ENCODE measurements at regions not wholly inside any gene's neighbourhood (a gene's known extent, or its start where the extent isn't known, plus 50 kb on each side); places are given as distances from the start of the nearest gene placed in this dataset.
"Not testable (repeated sequence)": the region's sequence is repeated elsewhere in the genome, so short reads cannot be mapped to it uniquely, and the experiment has no call there.

GRCh38 chr2:4219101-4219500 lies 515.7 kb downstream of the DCDC2C start:
- Histone ChIP-seq H3K4me3 (no peak overlapping the region), H3K27me3 (ENCODE audit: low read depth) (no peaks in the 10 kb centered on the region), H3K27ac (replicated peaks) (no peak overlapping the region), H3K36me3 (no peaks in the 10 kb centered on the region), H3K9me3 (replicated peaks) (no peaks in the 10 kb centered on the region), H3K4me1 (no peaks in the 10 kb centered on the region)
- no peak for DNase-seq
- intact Hi-C loops (cut with micrococcal nuclease): no loop called here
- TF ChIP-seq CTCF (IDR thresholded peaks at IDR 0.05; ENCODE audit: borderline replicate concordance): no peak

- H3K27me3 ChIP-seq (ENCODE audit: low read depth): no peaks in the 10 kb centered on the region
- no peak overlapping the region for H3K4me3 ChIP-seq
- no peak for DNase-seq
- no peak for TF ChIP-seq CTCF (IDR thresholded peaks at IDR 0.05; ENCODE audit: borderline replicate concordance)
- no peak overlapping the region for H3K27ac ChIP-seq (replicated peaks)
- no peaks in the 10 kb centered on the region for H3K36me3 ChIP-seq
- H3K4me1 ChIP-seq: no peaks in the 10 kb centered on the region
- intact Hi-C loops (cut with micrococcal nuclease): no loop called here
- H3K9me3 ChIP-seq (replicated peaks): no peaks in the 10 kb centered on the region
Measured at GRCh38 chr2:4219571-4219970, 516.2 kb downstream of the DCDC2C start.

DNA sequence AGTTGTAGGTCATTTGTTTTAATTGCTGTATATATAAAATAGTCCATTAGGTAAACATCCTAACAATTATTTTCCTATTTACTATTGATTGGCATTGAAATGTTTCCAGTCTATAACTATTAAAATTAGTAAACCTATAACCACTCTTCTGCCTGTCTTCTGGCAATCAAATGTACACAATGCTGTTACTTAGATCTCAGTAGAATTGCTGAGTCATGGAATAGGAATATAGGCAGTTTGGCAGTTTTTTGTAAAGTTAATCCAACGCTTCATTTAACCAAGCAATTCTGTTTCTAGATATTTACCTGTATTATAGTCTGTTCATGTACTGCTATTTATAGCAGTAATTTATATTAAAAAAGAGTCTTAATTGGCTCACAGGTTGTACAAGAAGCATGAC lies 518.1 kb downstream of the DCDC2C start:
- peaks cover 4% of the 10 kb centered on the region for H3K27me3 ChIP-seq (ENCODE audit: low read depth)
- no peaks in the 10 kb centered on the region for H3K36me3 ChIP-seq
- H3K4me1 ChIP-seq: no peaks in the 10 kb centered on the region
- H3K27ac ChIP-seq (replicated peaks): no peak overlapping the region
- H3K9me3 ChIP-seq (replicated peaks): no peaks in the 10 kb centered on the region
- DNase-seq: no peak
- no peak overlapping the region for H3K4me3 ChIP-seq
- TF ChIP-seq CTCF (IDR thresholded peaks at IDR 0.05; ENCODE audit: borderline replicate concordance): no peak
- intact Hi-C loops (cut with micrococcal nuclease): no loop called here

DNA sequence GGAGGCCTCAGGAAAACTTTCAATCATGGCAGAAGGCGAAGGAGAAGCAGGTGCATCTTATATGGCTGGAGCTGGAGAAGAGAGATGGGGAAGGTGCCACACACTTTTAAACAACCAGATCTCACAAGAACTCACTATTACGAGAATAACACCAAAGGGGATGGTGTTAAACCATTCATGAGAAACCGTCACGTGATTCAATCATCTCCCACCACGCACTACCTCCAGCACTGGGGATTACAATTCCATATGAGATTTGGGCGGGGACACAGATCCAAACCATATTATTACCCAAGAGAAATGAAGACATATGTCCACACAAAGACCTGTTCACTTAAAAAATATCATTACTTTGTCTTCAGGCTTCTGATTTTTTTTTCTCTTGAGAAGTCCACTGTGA lies 518.5 kb downstream of the DCDC2C start:
- Histone ChIP-seq H3K36me3 (no peaks in the 10 kb centered on the region), H3K4me1 (no peaks in the 10 kb centered on the region), H3K4me3 (no peak overlapping the region), H3K27me3 (ENCODE audit: low read depth) (peaks cover 4% of the 10 kb centered on the region), H3K27ac (replicated peaks) (no peak overlapping the region), H3K9me3 (replicated peaks) (no peaks in the 10 kb centered on the region)
- TF ChIP-seq CTCF (IDR thresholded peaks at IDR 0.05; ENCODE audit: borderline replicate concordance): no peak
- no peak for DNase-seq
- intact Hi-C loops (cut with micrococcal nuclease): no loop called here

DNA sequence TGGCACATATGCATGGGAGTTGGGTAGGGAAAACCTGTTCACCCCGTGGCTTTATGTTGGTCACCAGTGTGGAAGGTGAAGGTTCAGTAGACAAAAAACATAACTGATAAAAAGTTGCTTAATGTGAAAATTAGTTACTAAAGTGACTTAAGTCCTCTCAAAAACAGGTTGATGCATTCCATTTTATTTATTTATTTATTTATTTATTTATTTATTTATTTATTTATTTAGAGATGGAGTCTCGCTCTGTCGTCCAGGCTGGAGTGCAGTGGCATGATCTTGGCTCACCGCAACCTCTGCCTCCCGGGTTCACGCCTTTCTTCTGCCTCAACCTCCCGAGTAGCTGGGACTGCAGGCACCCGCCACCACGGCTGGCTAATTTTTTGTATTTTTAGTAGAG lies 541.0 kb downstream of the DCDC2C start:
- H3K36me3 ChIP-seq; DNase-seq; H3K9me3 ChIP-seq (replicated peaks); H3K4me1 ChIP-seq; H3K4me3 ChIP-seq; H3K27ac ChIP-seq (replicated peaks); intact Hi-C loops (cut with micrococcal nuclease); H3K27me3 ChIP-seq (ENCODE audit: low read depth): not testable (repeated sequence)

GRCh38 chr2:4246364-4247131 lies 543.2 kb downstream of the DCDC2C start:
- Histone ChIP-seq H3K27ac (replicated peaks) (no peak overlapping the region), H3K4me1 (no peaks in the 10 kb centered on the region), H3K36me3 (no peaks in the 10 kb centered on the region), H3K9me3 (replicated peaks) (no peaks in the 10 kb centered on the region), H3K27me3 (ENCODE audit: low read depth) (no peaks in the 10 kb centered on the region), H3K4me3 (no peak overlapping the region)
- DNase-seq: no peak
- intact Hi-C loops (cut with micrococcal nuclease): no loop called here
- TF ChIP-seq CTCF (IDR thresholded peaks at IDR 0.05; ENCODE audit: borderline replicate concordance): no peak

Measured in left ventricle myocardium inferior (tissue), 1 donor.